ENCODE measurements at regions not wholly inside any gene's neighbourhood (a gene's known extent, or its start where the extent isn't known, plus 50 kb on each side); places are given as distances from the start of the nearest gene placed in this dataset.

GRCh38 chr9:524008-524407 lies 309.3 kb downstream of the DOCK8 start:
- no peak for TF ChIP-seq CTCF (IDR thresholded peaks at IDR 0.05 in 8 of 11, conservative IDR thresholded peaks at IDR 0.05 in 3 of 11)
- TF ChIP-seq POLR2A (IDR thresholded peaks at IDR 0.05): no peak
- TF ChIP-seq POLR2AphosphoS5 (IDR thresholded peaks at IDR 0.05): no peak
- intact Hi-C loops (cut with DNase I; ENCODE audit: low total_unique reads): no loop called here
- no peak overlapping the region for H3K4me3 ChIP-seq
- no peaks in the 10 kb centered on the region for H3K27me3 ChIP-seq (replicated peaks in 1 of 7)
- no peaks in the 10 kb centered on the region for H3K9me3 ChIP-seq
- H3K36me3 ChIP-seq: no peaks in the 10 kb centered on the region
- H3K27ac ChIP-seq: no peak overlapping the region
- 57 to 71% (median 64%) methylated on average over 2 of the region's 2 CpGs for WGBS, 5 donors
- DNase-seq: no peak
- no peaks in the 10 kb centered on the region for H3K4me1 ChIP-seq

- Histone ChIP-seq H3K4me3 (no peak overlapping the region), H3K4me1 (no peaks in the 10 kb centered on the region), H3K36me3 (no peaks in the 10 kb centered on the region), H3K27ac (no peak overlapping the region), H3K9me3 (no peaks in the 10 kb centered on the region), H3K27me3 (replicated peaks in 1 of 7) (no peaks in the 10 kb centered on the region)
- no peak for DNase-seq
- intact Hi-C loops (cut with DNase I; ENCODE audit: low total_unique reads): no loop called here
- 82 to 90% (median 85%) methylated on average over 11 of the region's 11 CpGs for WGBS, 5 donors
- no peak for TF ChIP-seq POLR2A (IDR thresholded peaks at IDR 0.05)
- no peak for TF ChIP-seq CTCF (IDR thresholded peaks at IDR 0.05 in 8 of 11, conservative IDR thresholded peaks at IDR 0.05 in 3 of 11)
- no peak for TF ChIP-seq POLR2AphosphoS5 (IDR thresholded peaks at IDR 0.05)
Measured at GRCh38 chr9:526904-527591, 312.4 kb downstream of the DOCK8 start.

- Histone ChIP-seq H3K4me3 (no peak overlapping the region), H3K27me3 (replicated peaks in 1 of 7) (no peaks in the 10 kb centered on the region), H3K27ac (no peak overlapping the region), H3K36me3 (no peaks in the 10 kb centered on the region), H3K9me3 (no peaks in the 10 kb centered on the region), H3K4me1 (peaks cover 0 to 2% (median 0%) of the 10 kb centered on the region in 6 donors)
- WGBS, 5 donors: 89 to 96% (median 94%) methylated on average over 4 of the region's 4 CpGs
- intact Hi-C loops (cut with DNase I; ENCODE audit: low total_unique reads): no loop called here
- DNase-seq: no peak
- no peak for TF ChIP-seq POLR2AphosphoS5 (IDR thresholded peaks at IDR 0.05)
- no peak for TF ChIP-seq POLR2A (IDR thresholded peaks at IDR 0.05)
- TF ChIP-seq CTCF (IDR thresholded peaks at IDR 0.05 in 8 of 11, conservative IDR thresholded peaks at IDR 0.05 in 3 of 11): no peak
Measured at GRCh38 chr9:529731-530130, 311.8 kb upstream of the DMRT1 start.

- H3K27me3 ChIP-seq (replicated peaks in 1 of 7): peaks cover 0 to 5% (median 0%) of the 10 kb centered on the region in 7 donors
- no peak overlapping the region for H3K27ac ChIP-seq
- H3K4me1 ChIP-seq: peaks cover 0 to 12% (median 0%) of the 10 kb centered on the region in 6 donors
- no peak for DNase-seq
- intact Hi-C loops (cut with DNase I; ENCODE audit: low total_unique reads): no loop called here
- H3K9me3 ChIP-seq: no peaks in the 10 kb centered on the region
- H3K4me3 ChIP-seq: no peak overlapping the region
- TF ChIP-seq CTCF (IDR thresholded peaks at IDR 0.05 in 8 of 11, conservative IDR thresholded peaks at IDR 0.05 in 3 of 11) (no peak), POLR2A (IDR thresholded peaks at IDR 0.05) (no peak), POLR2AphosphoS5 (IDR thresholded peaks at IDR 0.05) (no peak)
- 60 to 68% (median 63%) methylated on average over 3 of the region's 3 CpGs for WGBS, 5 donors
- H3K36me3 ChIP-seq: no peaks in the 10 kb centered on the region
Measured at GRCh38 chr9:530681-531080, 310.8 kb upstream of the DMRT1 start.
